ENCODE measurements at regions not wholly inside any gene's neighbourhood (a gene's known extent, or its start where the extent isn't known, plus 50 kb on each side); places are given as distances from the start of the nearest gene placed in this dataset.

- no peak for DNase-seq
Measured at GRCh38 chr1:56417646-56418045, 161.7 kb downstream of the PLPP3 start.

GRCh38 chr1:56416495-56416894 is 162.9 kb downstream of the PLPP3 start:
- no peak for DNase-seq

GRCh38 chr1:56415720-56416119 is 163.6 kb downstream of the PLPP3 start:
- no peak for DNase-seq

- DNase-seq = no peak
Measured at GRCh38 chr1:56415258-56415657, 164.1 kb downstream of the PLPP3 start.

GRCh38 chr1:56414728-56415224 is 164.6 kb downstream of the PLPP3 start:
- no peak for DNase-seq

GRCh38 chr1:56413671-56414199 is 165.6 kb downstream of the PLPP3 start:
- DNase-seq = no peak

GRCh38 chr1:56411484-56412180 is 167.7 kb downstream of the PLPP3 start:
- DNase-seq = no peak

GRCh38 chr1:56411021-56411420 is 168.3 kb downstream of the PLPP3 start:
- no peak for DNase-seq

- no peak for DNase-seq
Measured at GRCh38 chr1:56410405-56410804, 169.0 kb downstream of the PLPP3 start.

GRCh38 chr1:56409112-56409691 is 170.2 kb downstream of the PLPP3 start:
- no peak for DNase-seq

GRCh38 chr1:56406821-56407220 is 172.5 kb downstream of the PLPP3 start:
- no peak for DNase-seq

GRCh38 chr1:56404561-56405030 is 174.8 kb downstream of the PLPP3 start:
- DNase-seq = no peak

- no peak for DNase-seq
Measured at GRCh38 chr1:56404066-56404465, 175.3 kb downstream of the PLPP3 start.

- no peak for DNase-seq
Measured at GRCh38 chr1:56403321-56403720, 176.0 kb downstream of the PLPP3 start.

- DNase-seq = no peak
Measured at GRCh38 chr1:56401191-56401590, 178.2 kb downstream of the PLPP3 start.

GRCh38 chr1:56400526-56400925 is 178.8 kb downstream of the PLPP3 start:
- DNase-seq = no peak

- DNase-seq = no peak
Measured at GRCh38 chr1:56399795-56400194, 179.6 kb downstream of the PLPP3 start.

- DNase-seq = no peak
Measured at GRCh38 chr1:56399326-56399725, 180.0 kb downstream of the PLPP3 start.

GRCh38 chr1:56397811-56398231 is 181.5 kb downstream of the PLPP3 start:
- DNase-seq = no peak

GRCh38 chr1:56397409-56397808 is 182.0 kb downstream of the PLPP3 start:
- no peak for DNase-seq

GRCh38 chr1:56396581-56396980 is 182.8 kb downstream of the PLPP3 start:
- DNase-seq = no peak

GRCh38 chr1:56395776-56396175 is 183.6 kb downstream of the PLPP3 start:
- no peak for DNase-seq

- DNase-seq = peak; percentile 75
Measured at GRCh38 chr1:56394298-56394697, 185.1 kb downstream of the PLPP3 start.
